Gastroesophageal sphincter (tissue), 3 donors: ENCODE measurements at regions not wholly inside any gene's neighbourhood (a gene's known extent, or its start where the extent isn't known, plus 50 kb on each side); places are given as distances from the start of the nearest gene placed in this dataset.

Experiments used
- EP300 ChIP-seq: sonication (generic); formaldehyde crosslinking; IDR thresholded peaks from one replicate; pipeline ENCODE4 v1.6.1; 2017; ENCODE audit warnings: antibody characterized with exemption, mild to moderate bottlenecking
- TF ChIP-seq, protein P1 (sequence below), 4 experiments: fragments of 200-600 bp in 2 of 4; fragments of 450-650 bp in 2 of 4; sonication (generic) in 1 of 4; IDR thresholded peaks; one replicate each; pipeline ENCODE4 v1.5.1; 2017 to 2019; ENCODE audit warnings: antibody characterized with exemption in 4 of 4, mild to moderate bottlenecking in 2 of 4, moderate library complexity in 2 of 4

- TF ChIP-seq, protein P1, sequence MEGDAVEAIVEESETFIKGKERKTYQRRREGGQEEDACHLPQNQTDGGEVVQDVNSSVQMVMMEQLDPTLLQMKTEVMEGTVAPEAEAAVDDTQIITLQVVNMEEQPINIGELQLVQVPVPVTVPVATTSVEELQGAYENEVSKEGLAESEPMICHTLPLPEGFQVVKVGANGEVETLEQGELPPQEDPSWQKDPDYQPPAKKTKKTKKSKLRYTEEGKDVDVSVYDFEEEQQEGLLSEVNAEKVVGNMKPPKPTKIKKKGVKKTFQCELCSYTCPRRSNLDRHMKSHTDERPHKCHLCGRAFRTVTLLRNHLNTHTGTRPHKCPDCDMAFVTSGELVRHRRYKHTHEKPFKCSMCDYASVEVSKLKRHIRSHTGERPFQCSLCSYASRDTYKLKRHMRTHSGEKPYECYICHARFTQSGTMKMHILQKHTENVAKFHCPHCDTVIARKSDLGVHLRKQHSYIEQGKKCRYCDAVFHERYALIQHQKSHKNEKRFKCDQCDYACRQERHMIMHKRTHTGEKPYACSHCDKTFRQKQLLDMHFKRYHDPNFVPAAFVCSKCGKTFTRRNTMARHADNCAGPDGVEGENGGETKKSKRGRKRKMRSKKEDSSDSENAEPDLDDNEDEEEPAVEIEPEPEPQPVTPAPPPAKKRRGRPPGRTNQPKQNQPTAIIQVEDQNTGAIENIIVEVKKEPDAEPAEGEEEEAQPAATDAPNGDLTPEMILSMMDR (IDR thresholded peaks at IDR 0.05), result no peak
- TF ChIP-seq EP300, result no peak
Observed at GRCh38 chr12:125393569-125393968, 328.3 kb downstream of the AACS start.
